Ovary (tissue), 7 donors: ENCODE measurements at regions not wholly inside any gene's neighbourhood (a gene's known extent, or its start where the extent isn't known, plus 50 kb on each side); places are given as distances from the start of the nearest gene placed in this dataset.
"Not testable (repeated sequence)": the region's sequence is repeated elsewhere in the genome, so short reads cannot be mapped to it uniquely, and the experiment has no call there.

Source experiments
- DNase-seq, 5 donors: peaks; one replicate each; pipeline ENCODE4 v3.0.0-alpha.2; 2019 to 2020
- H3K27ac ChIP-seq, 2 donors: fragments of 200-600 bp; one replicate each; pipeline versions ENCODE4 v1.5.1 to v1.8.0; 2019 to 2022
- H3K27me3 ChIP-seq: fragments of 200-600 bp; one replicate; pipeline ENCODE4 v1.8.0; 2022
- H3K36me3 ChIP-seq: fragments of 200-600 bp; sonication (generic); one replicate; pipeline ENCODE4 v1.5.1; 2019
- H3K4me1 ChIP-seq: one replicate; pipeline ENCODE4 v1.8.1; 2013; ENCODE audit warnings: mild to moderate bottlenecking, moderate library complexity; ENCODE audit not compliant: insufficient read depth
- H3K4me3 ChIP-seq: fragments of 200-600 bp; sonication (generic); one replicate; pipeline ENCODE4 v1.5.1; 2017
- H3K9me3 ChIP-seq, 2 donors: fragments of 200-600 bp in 1 of 2; sonication (generic) in 1 of 2; one replicate each; pipeline versions ENCODE4 v1.5.1 to v1.8.1; 2013 to 2019; ENCODE audit warnings: mild to moderate bottlenecking in 1 of 2, moderate library complexity in 1 of 2
- CTCF ChIP-seq, 3 donors: fragments of 450-650 bp in 2 of 3; fragments of 200-600 bp in 1 of 3; IDR thresholded peaks; one replicate each; pipeline versions ENCODE4 v1.5.1 to v1.8.0; 2016 to 2022; ENCODE audit warnings: antibody characterized with exemption in 3 of 3, mild to moderate bottlenecking in 1 of 3
- EP300 ChIP-seq: sonication (generic); formaldehyde crosslinking; IDR thresholded peaks from one replicate; pipeline ENCODE4 v1.6.1; 2017; ENCODE audit warnings: antibody characterized with exemption
- POLR2A ChIP-seq: fragments of 450-650 bp; IDR thresholded peaks from one replicate; pipeline ENCODE4 v1.6.1; 2017; ENCODE audit warnings: antibody characterized with exemption, mild to moderate bottlenecking, moderate library complexity
- WGBS, 3 donors: extraction: QIAGEN DNeasy Blood & Tissue Kit in 1 of 3; methylation state at CpG; one replicate each; pipeline versions ENCODE4 v1.1.5 to v1.1.7; 2013 to 2017; 5-methylcytosine and 5-hydroxymethylcytosine counted together
- intact Hi-C, 4 donors: fragments of 100-400 bp; cut with DNase I; formaldehyde crosslinking; loops; one replicate each; pipeline versions ENCODE4 v1.11.0 to v1.15.1; 2022 to 2023
- donor health status: DM: no; HTN: no; CAD: no; lungs with moderate emphysema.
- donor health status: DM: no; HTN: no; CAD: no.
- donor health status: Bipolar disorder and iron deficiency.
- donor health status: DM: no; HTN: no; CAD: no.
- donor health status: DM: yes; HTN: yes; CAD: no.

GRCh38 chr4:104642521-104642920, 147.8 kb upstream of the CXXC4 start:
- no peak overlapping the region for H3K4me3 ChIP-seq
- H3K9me3 ChIP-seq: no peaks in the 10 kb centered on the region
- intact Hi-C loops: no loop called here
- H3K4me1 ChIP-seq: no peaks in the 10 kb centered on the region
- H3K36me3 ChIP-seq: no peaks in the 10 kb centered on the region
- no peak overlapping the region for H3K27ac ChIP-seq
- no peaks in the 10 kb centered on the region for H3K27me3 ChIP-seq
- WGBS, 3 donors: 23 to 59% (median 29%) methylated on average over 3 of the region's 3 CpGs
- TF ChIP-seq POLR2A (no peak), CTCF (IDR thresholded peaks at IDR 0.05) (no peak), EP300 (no peak)
- no peak for DNase-seq

GRCh38 chr4:104643805-104644204, 149.1 kb upstream of the CXXC4 start:
- intact Hi-C loops: no loop called here
- TF ChIP-seq EP300 (no peak), POLR2A (no peak), CTCF (IDR thresholded peaks at IDR 0.05) (no peak)
- WGBS, 3 donors: 94 to 97% (median 96%) methylated on average over 3 of the region's 3 CpGs
- Histone ChIP-seq H3K4me1 (no peaks in the 10 kb centered on the region), H3K27ac (no peak overlapping the region), H3K27me3 (no peaks in the 10 kb centered on the region), H3K4me3 (no peak overlapping the region), H3K9me3 (no peaks in the 10 kb centered on the region), H3K36me3 (no peaks in the 10 kb centered on the region)
- DNase-seq: no peak

GRCh38 chr4:104649631-104650030, 154.9 kb upstream of the CXXC4 start:
- H3K36me3 ChIP-seq: no peaks in the 10 kb centered on the region
- H3K27ac ChIP-seq: no peak overlapping the region
- no peaks in the 10 kb centered on the region for H3K9me3 ChIP-seq
- 97 to 100% (median 97%) methylated on average over 1 of the region's 1 CpG for WGBS, 3 donors
- no peak for DNase-seq
- H3K4me3 ChIP-seq: no peak overlapping the region
- intact Hi-C loops: no loop called here
- H3K27me3 ChIP-seq: no peaks in the 10 kb centered on the region
- H3K4me1 ChIP-seq: no peaks in the 10 kb centered on the region
- TF ChIP-seq EP300 (no peak), CTCF (IDR thresholded peaks at IDR 0.05) (no peak), POLR2A (no peak)

GRCh38 chr4:104662269-104662668, 167.6 kb upstream of the CXXC4 start:
- WGBS, 3 donors: 84 to 92% (median 87%) methylated on average over 3 of the region's 3 CpGs
- H3K36me3 ChIP-seq, H3K4me1 ChIP-seq, intact Hi-C loops, H3K4me3 ChIP-seq, H3K27ac ChIP-seq, H3K9me3 ChIP-seq, H3K27me3 ChIP-seq, DNase-seq: not testable (repeated sequence)

- intact Hi-C loops: no loop called here
- TF ChIP-seq POLR2A (no peak), EP300 (no peak), CTCF (IDR thresholded peaks at IDR 0.05) (no peak)
- no peaks in the 10 kb centered on the region for H3K9me3 ChIP-seq
- no peak overlapping the region for H3K27ac ChIP-seq
- H3K4me3 ChIP-seq: no peak overlapping the region
- no peaks in the 10 kb centered on the region for H3K4me1 ChIP-seq
- H3K36me3 ChIP-seq: no peaks in the 10 kb centered on the region
- H3K27me3 ChIP-seq: no peaks in the 10 kb centered on the region
- DNase-seq: no peak
- WGBS, 3 donors: 32 to 37% (median 37%) methylated on average over 3 of the region's 3 CpGs
Observed at GRCh38 chr4:104677116-104677515, 182.4 kb upstream of the CXXC4 start.
